Astrocyte of the spinal cord (primary cell): ENCODE measurements at regions not wholly inside any gene's neighbourhood (a gene's known extent, or its start where the extent isn't known, plus 50 kb on each side); places are given as distances from the start of the nearest gene placed in this dataset.
A peak's percentile ranks its signal among the peaks of the same experiment; 100 is the strongest.

Experiments
- DNase-seq: peaks from one replicate; pipeline ENCODE4 v3.0.0; 2011; ENCODE audit warnings: low read depth, low spot score
- H3K4me3 ChIP-seq: 2 replicates; pipeline ENCODE4 v1.5.1; 2011; ENCODE audit warnings: low read depth, mild to moderate bottlenecking, low read length, moderate library complexity
- in situ Hi-C: cut with HindIII; loops from 2 replicates; pipeline ENCODE4 v1.10.0; 2017; ENCODE audit warnings: low sequenced_read_pairs
- TF ChIP-seq, protein P1 (sequence below): IDR thresholded peaks from 2 replicates; pipeline ENCODE4 v1.5.1; 2012; ENCODE audit warnings: low read depth, mild to moderate bottlenecking, low read length, inconsistent platforms

DNA sequence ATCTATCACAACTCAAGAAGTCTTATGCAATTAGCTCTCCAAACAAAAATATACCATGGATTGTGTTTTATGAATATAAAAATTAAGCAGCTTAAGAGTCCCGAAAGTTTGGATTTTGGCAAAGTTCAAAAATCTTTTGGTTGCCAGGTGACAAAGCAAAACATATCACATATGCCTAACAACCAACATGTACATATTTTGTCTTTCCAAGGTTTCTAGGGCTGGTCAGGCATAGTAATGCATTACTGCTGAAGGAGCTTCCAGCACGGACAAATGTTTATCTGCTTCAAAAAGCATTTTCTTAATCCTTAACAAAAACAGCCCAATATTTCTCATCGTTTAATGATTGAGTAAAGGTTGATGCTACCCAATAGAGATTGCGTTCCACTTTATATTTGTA lies 1327.1 kb upstream of the ZEB2 start:
- in situ Hi-C loops, result no loop called here
- H3K4me3 ChIP-seq, result no peak overlapping the region
- DNase-seq, result peak; percentile 2
- TF ChIP-seq, protein P1, sequence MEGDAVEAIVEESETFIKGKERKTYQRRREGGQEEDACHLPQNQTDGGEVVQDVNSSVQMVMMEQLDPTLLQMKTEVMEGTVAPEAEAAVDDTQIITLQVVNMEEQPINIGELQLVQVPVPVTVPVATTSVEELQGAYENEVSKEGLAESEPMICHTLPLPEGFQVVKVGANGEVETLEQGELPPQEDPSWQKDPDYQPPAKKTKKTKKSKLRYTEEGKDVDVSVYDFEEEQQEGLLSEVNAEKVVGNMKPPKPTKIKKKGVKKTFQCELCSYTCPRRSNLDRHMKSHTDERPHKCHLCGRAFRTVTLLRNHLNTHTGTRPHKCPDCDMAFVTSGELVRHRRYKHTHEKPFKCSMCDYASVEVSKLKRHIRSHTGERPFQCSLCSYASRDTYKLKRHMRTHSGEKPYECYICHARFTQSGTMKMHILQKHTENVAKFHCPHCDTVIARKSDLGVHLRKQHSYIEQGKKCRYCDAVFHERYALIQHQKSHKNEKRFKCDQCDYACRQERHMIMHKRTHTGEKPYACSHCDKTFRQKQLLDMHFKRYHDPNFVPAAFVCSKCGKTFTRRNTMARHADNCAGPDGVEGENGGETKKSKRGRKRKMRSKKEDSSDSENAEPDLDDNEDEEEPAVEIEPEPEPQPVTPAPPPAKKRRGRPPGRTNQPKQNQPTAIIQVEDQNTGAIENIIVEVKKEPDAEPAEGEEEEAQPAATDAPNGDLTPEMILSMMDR, result no peak

DNA sequence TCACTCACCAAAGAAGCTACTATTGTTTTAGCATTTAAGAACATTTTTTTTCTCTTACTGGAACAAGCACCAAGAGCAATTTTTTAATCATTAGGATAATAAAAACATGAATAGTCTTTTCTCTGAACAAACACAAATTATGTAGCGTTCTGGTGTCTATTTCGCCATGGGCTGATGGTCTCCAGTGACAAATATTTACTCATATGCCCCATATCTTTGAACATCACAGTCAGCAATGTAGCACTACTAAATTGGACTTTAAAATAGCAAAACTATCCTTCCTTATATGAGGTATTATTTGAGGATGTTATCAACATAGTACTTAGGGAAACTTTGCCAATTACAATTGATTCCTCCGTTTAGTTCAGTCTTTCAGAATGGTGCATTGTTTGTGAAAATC lies 1326.0 kb upstream of the ZEB2 start:
- TF ChIP-seq, protein P1, result no peak
- in situ Hi-C loops, result no loop called here
- no peak overlapping the region for H3K4me3 ChIP-seq
- no peak for DNase-seq

DNA sequence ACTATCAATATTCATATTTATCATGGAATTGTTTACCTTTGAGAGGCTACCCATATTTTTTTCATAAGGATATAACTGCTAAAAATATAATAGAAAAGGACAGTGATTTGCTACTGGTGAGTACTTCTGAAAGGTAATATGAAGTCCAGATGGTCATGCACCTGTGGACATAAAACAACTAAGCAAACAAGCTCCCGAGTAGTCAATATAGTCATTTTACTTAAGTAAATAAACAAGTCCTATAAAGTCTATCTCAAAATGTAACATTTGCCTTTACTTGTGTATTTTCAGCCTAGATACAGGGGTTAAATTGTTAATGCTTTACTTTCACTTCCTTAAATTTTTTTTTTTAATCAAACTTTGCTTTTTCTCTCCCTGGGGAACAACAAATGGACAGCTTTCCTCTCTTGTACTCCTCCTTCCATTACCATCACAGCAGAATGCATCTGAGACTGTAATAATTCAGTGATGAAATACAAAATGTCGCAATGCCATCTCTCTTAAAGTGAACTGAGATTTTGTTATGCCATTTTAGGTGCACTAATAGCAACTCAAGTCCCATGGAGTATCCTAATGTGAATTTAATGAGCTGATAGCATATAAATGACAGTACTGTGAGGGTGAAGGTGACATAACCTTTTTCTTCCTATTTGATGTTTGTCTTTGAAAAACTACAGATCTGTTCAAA lies 1325.4 kb upstream of the ZEB2 start:
- H3K4me3 ChIP-seq, result no peak overlapping the region
- in situ Hi-C loops, result no loop called here
- TF ChIP-seq, protein P1, result no peak
- no peak for DNase-seq

DNA sequence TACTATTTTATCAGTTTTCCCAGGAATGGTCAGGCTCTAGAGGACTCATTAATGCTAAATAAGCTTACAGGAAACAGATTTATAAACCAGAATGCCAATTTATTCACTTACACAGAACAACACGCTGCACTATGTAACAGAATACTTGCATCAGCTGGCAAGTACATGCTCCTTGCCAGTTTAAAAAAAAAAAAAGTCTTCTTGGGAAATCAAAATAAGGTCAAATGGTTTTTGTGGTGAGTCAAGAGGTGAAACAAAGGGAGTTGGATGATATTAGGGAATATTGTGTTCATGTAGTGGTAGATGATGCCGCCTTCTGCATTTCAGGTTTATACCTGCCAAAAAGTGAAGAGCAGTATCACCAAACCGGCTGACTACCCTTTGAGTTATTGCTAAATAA lies 1322.1 kb upstream of the ZEB2 start:
- H3K4me3 ChIP-seq, result no peak overlapping the region
- in situ Hi-C loops, result no loop called here
- DNase-seq, result no peak
- TF ChIP-seq, protein P1, result no peak

DNA sequence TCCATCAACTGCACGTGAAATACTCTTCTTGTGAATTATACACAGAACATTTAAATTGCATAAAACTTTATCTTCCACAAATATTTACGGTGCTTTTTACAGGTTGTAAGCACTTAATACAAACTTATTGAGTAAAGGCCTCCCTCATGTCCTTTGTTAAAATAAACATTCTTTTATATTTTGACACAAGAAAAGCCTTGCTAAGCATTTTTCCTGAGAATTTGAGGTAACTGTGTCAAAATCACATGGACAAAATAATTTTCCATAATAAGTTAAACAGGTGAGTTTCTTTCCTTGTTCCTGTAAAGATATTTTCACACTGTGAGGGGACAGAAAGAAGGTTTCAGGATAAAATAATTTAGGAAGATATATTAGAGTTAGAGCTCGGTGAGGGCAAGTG lies 1317.1 kb upstream of the ZEB2 start:
- no peak for DNase-seq
- TF ChIP-seq, protein P1, result no peak
- H3K4me3 ChIP-seq, result no peak overlapping the region
- in situ Hi-C loops, result no loop called here

DNA sequence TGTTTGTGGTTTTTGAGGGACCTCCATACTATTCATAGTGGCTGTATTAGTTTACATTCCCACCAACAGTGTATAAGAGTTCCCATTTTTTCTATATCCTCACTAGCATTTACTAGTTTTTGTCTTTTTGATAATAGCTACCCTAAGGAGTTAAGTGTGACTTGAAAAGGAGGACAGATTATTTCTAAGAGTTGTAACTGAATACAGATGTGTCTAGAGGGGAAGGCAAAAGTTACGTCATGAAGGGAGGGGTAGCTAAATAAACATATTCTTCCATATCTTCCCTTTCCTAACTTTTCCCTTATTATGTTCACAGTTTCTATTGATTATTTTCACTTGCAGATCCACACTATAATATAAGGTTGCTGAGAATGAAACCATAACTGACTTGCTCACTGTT lies 1315.7 kb upstream of the ZEB2 start:
- in situ Hi-C loops, result no loop called here
- no peak overlapping the region for H3K4me3 ChIP-seq
- TF ChIP-seq, protein P1, result no peak
- no peak for DNase-seq
